Kidney epithelial cell (primary cell): ENCODE measurements at regions not wholly inside any gene's neighbourhood (a gene's known extent, or its start where the extent isn't known, plus 50 kb on each side); places are given as distances from the start of the nearest gene placed in this dataset.

Experiments used
- DNase-seq: peaks from one replicate; pipeline ENCODE4 v3.0.0-alpha.2; 2010; ENCODE audit warnings: low read depth
- H3K27me3 ChIP-seq: 2 replicates; pipeline ENCODE4 v1.6.0; 2011; ENCODE audit warnings: low read length; ENCODE audit not compliant: control insufficient read depth, insufficient read depth
- H3K36me3 ChIP-seq: 2 replicates; pipeline ENCODE4 v1.5.1; 2011; ENCODE audit warnings: low read length; ENCODE audit not compliant: control insufficient read depth, insufficient read depth
- H3K4me3 ChIP-seq: 2 replicates; pipeline ENCODE4 v1.5.1; 2011; ENCODE audit warnings: low read depth, mild to moderate bottlenecking, control low read depth, low read length
- CTCF ChIP-seq: IDR thresholded peaks from 2 replicates; pipeline ENCODE4 v1.5.1; 2011; ENCODE audit warnings: mild to moderate bottlenecking, moderate library complexity, low read length, control low read depth, inconsistent platforms; ENCODE audit not compliant: insufficient read depth, poor library complexity, severe bottlenecking

DNA sequence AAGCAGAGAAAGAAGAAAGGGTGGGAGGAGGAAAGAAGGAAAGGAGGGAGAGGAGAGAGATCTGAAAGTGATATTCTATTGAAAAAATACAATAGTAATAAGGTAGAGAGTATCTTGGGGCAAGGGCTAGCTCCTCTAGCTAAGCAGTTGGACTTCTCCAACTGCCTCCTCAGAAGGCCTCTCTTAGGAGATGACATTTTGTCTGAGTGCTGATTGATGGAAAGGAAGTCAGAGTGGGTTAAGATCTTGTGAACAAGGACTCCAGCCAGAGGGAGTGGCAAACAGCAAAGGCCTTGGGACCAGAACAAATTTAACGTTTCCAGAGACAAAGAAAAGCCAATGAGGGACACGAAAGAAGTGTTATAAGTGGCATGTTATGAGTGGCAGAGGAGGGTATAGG lies 111.8 kb upstream of the TNFAIP3 start:
- Histone ChIP-seq H3K27me3 (no peaks in the 10 kb centered on the region), H3K4me3 (no peak overlapping the region), H3K36me3 (no peaks in the 10 kb centered on the region)
- DNase-seq: no peak
- TF ChIP-seq CTCF: no peak

GRCh38 chr6:137756788-137757187 lies 110.3 kb upstream of the TNFAIP3 start:
- Histone ChIP-seq H3K4me3 (no peak overlapping the region), H3K36me3 (no peaks in the 10 kb centered on the region)
- TF ChIP-seq CTCF: no peak

DNA sequence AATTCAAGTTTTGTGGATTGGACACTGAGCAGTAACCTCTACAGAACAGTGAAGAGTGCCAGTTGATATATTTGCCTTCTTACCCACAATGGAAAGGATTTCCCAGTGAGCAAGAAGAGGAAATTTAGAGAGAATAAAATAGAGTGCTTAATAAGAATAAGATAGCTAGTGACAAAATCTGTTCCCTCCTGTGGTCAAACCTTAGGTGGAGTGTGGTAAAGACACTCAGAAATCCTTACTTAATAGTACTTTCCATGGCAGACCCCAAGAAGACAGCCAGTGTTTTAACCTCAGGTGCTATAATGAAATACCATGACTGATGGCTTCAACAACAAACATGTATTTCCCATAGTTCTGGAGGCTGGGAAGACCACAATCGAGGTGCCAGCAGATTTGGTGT lies 108.4 kb upstream of the TNFAIP3 start:
- no peaks in the 10 kb centered on the region for H3K36me3 ChIP-seq
- TF ChIP-seq CTCF: no peak
- no peak overlapping the region for H3K4me3 ChIP-seq
- DNase-seq: no peak
- no peaks in the 10 kb centered on the region for H3K27me3 ChIP-seq

More at GRCh38 chr6:137756788-137757187, 110.3 kb upstream of the TNFAIP3 start:
- no peak for DNase-seq
- H3K27me3 ChIP-seq: no peaks in the 10 kb centered on the region

DNA sequence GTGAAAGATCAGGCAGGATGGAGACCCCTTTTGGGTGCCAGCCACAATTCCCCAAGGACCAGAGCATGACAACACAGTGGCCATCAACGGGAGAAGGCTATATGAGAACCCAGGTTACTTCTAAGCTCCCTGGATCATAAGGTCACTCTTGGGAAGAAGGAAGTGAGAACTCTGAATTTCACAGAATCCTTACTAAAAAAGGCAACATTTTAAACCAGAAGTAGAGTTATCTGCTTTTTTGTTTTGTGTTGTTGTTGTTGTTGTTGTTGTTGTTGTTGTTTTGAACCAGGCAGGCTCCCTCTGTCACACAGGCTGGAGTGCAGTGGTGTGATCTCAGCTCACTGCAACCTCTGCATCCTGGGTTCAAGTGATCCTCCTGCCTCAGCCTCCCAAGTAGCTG lies 107.4 kb upstream of the TNFAIP3 start:
- Histone ChIP-seq H3K36me3 (no peaks in the 10 kb centered on the region), H3K4me3 (no peak overlapping the region), H3K27me3 (no peaks in the 10 kb centered on the region)
- TF ChIP-seq CTCF: no peak
- DNase-seq: no peak

- TF ChIP-seq CTCF: no peak
- DNase-seq: no peak
- H3K27me3 ChIP-seq: no peaks in the 10 kb centered on the region
- H3K36me3 ChIP-seq: no peaks in the 10 kb centered on the region
- H3K4me3 ChIP-seq: no peak overlapping the region
These were observed 106.0 kb upstream of the TNFAIP3 start for GRCh38 chr6:137761072-137761471.

DNA sequence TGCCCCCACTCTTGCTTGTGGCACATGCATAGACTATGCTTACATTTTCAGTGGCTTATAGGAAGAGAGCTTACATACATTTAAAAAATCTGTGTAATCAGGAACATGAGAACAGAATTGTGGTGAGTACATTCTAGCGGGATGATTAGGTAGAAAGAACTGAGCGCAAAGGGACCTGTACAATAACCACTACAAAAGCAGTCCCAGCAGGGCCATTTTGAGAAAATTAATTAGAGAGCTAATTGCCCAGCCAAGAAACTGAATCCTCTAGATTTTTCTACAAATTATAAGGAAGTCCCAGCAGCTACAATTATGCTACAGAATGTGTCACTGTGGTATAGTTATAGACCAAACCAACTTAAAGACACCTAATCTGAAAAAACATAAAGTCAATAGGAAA lies 105.6 kb upstream of the TNFAIP3 start:
- DNase-seq: no peak
- Histone ChIP-seq H3K36me3 (no peaks in the 10 kb centered on the region), H3K27me3 (no peaks in the 10 kb centered on the region), H3K4me3 (no peak overlapping the region)
- TF ChIP-seq CTCF: no peak
